ENCODE measurements at regions not wholly inside any gene's neighbourhood (a gene's known extent, or its start where the extent isn't known, plus 50 kb on each side); places are given as distances from the start of the nearest gene placed in this dataset.

DNA sequence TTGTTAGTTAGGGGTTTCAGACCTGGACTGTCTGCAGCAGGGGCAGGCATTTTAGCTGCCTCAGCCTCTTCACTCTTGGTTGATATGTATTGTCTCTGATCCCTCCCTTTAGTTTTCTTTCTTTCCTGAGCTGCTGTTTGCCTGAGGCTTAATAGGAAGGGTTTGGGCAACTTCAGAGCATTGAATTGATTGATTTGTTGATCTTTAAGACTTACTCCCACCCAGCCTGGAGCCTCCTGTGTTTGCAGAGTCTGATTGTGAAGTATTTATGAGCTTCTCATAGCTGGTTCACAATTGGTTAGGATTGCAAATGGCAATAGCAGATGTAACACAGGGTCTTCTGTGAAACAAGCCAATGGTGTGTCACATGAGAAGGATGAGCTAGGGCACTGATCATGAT, 671.8 kb upstream of the SEMA6A start:
- TF ChIP-seq CTCF (conservative IDR thresholded peaks at IDR 0.05; ENCODE audit: low read depth in 2 of 2) (no peak), EZH2 (IDR thresholded peaks at IDR 0.05; ENCODE audit: low read depth, unreplicated experiment) (no peak), POLR2AphosphoS5 (IDR thresholded peaks at IDR 0.05; ENCODE audit: low read depth) (no peak), CREB1 (CRISPR knock-in tag; IDR thresholded peaks at IDR 0.05; ENCODE audit: low read depth) (no peak), EZH2phosphoT487 (IDR thresholded peaks at IDR 0.05; ENCODE audit: unreplicated experiment) (no peak)
- TF ChIP-seq, protein P1, sequence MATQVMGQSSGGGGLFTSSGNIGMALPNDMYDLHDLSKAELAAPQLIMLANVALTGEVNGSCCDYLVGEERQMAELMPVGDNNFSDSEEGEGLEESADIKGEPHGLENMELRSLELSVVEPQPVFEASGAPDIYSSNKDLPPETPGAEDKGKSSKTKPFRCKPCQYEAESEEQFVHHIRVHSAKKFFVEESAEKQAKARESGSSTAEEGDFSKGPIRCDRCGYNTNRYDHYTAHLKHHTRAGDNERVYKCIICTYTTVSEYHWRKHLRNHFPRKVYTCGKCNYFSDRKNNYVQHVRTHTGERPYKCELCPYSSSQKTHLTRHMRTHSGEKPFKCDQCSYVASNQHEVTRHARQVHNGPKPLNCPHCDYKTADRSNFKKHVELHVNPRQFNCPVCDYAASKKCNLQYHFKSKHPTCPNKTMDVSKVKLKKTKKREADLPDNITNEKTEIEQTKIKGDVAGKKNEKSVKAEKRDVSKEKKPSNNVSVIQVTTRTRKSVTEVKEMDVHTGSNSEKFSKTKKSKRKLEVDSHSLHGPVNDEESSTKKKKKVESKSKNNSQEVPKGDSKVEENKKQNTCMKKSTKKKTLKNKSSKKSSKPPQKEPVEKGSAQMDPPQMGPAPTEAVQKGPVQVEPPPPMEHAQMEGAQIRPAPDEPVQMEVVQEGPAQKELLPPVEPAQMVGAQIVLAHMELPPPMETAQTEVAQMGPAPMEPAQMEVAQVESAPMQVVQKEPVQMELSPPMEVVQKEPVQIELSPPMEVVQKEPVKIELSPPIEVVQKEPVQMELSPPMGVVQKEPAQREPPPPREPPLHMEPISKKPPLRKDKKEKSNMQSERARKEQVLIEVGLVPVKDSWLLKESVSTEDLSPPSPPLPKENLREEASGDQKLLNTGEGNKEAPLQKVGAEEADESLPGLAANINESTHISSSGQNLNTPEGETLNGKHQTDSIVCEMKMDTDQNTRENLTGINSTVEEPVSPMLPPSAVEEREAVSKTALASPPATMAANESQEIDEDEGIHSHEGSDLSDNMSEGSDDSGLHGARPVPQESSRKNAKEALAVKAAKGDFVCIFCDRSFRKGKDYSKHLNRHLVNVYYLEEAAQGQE (IDR thresholded peaks at IDR 0.05; ENCODE audit: unreplicated experiment) = no peak

Measured in GM23338 (cell line).